HepG2 (cell line): ENCODE measurements at regions not wholly inside any gene's neighbourhood (a gene's known extent, or its start where the extent isn't known, plus 50 kb on each side); places are given as distances from the start of the nearest gene placed in this dataset.

Experiments
- ATAC-seq: fragments of 200-7000 bp; cut with Tn5 transposase; 3 replicates; pipeline ENCODE4 v1.9.1; 2020; ENCODE audit warnings: mild to moderate bottlenecking, moderate library complexity
- BruUV-seq: library from RNA; stranded (reverse); fragments of 400-500 nt; replicated peaks from 2 replicates; lab custom pipeline; 2021; lab: Mats Ljungman, UMichigan
- CTCF ChIA-PET: fragments of 300-600 bp; formaldehyde crosslinking; extraction: SDS; loops from one replicate; lab custom pipeline; 2021; ENCODE audit warnings: low total read pairs, inconsistent platforms, low intra/inter-chr PET ratio; lab: Yijun Ruan, JAX
- POLR2A ChIA-PET: fragments of 350-600 bp; sonication (Branson Sonifier 250); formaldehyde crosslinking; loops from one replicate; lab custom pipeline; 2020; ENCODE audit warnings: antibody characterized with exemption, inconsistent platforms; lab: Yijun Ruan, JAX
- DNase-seq: peaks from one replicate; pipeline ENCODE4 v3.0.0-alpha.2; 2015; ENCODE audit warnings: low spot score
- FAIRE-seq: peaks from 3 replicates; lab custom pipeline; 2011; peaks lifted over from hg19 to GRCh38; lab: Jason Lieb, UNC
- H2AFZ ChIP-seq: one replicate; pipeline ENCODE4 v1.6.1; 2011; ENCODE audit warnings: low read length, inconsistent platforms
- H3K27ac ChIP-seq: fragments of 300-600 bp; 3 replicates; pipeline ENCODE4 v1.8.0; 2011; ENCODE audit warnings: mixed run types, mild to moderate bottlenecking, mixed read lengths, low read length, inconsistent platforms; ENCODE audit not compliant: insufficient read depth; ENCODE audit errors: extremely low read length
- H3K27me3 ChIP-seq, 2 experiments: fragments of 200-600 bp in 1 of 2; 2 replicates in 1 of 2; 3 replicates in 1 of 2; pipeline versions ENCODE4 v1.6.0 to v1.8.0; 2011; ENCODE audit warnings: low read length in 2 of 2, mild to moderate bottlenecking in 2 of 2, moderate library complexity in 2 of 2, inconsistent platforms in 1 of 2; ENCODE audit not compliant: insufficient read depth in 2 of 2, control insufficient read depth in 1 of 2
- H3K36me3 ChIP-seq, 2 experiments: fragments of 200-600 bp in 1 of 2; replicated peaks in 1 of 2; 2 replicates in 1 of 2; 3 replicates in 1 of 2; pipeline versions ENCODE4 v1.5.1 to v1.8.0; 2011; ENCODE audit warnings: low read length in 2 of 2, inconsistent platforms in 1 of 2; ENCODE audit not compliant: insufficient read depth in 2 of 2, control insufficient read depth in 1 of 2
- H3K4me1 ChIP-seq: 2 replicates; pipeline ENCODE4 v1.5.1; 2012; ENCODE audit warnings: low read length, inconsistent platforms; ENCODE audit not compliant: insufficient read depth
- H3K4me2 ChIP-seq: 2 replicates; pipeline ENCODE4 v1.6.0; 2011; ENCODE audit warnings: low read depth, low read length, inconsistent platforms
- H3K4me3 ChIP-seq, 3 experiments: fragments of 200-600 bp in 1 of 3; sonication (generic), shearing (Covaris generic) in 1 of 3; replicated peaks in 1 of 3; 2 replicates each; pipeline ENCODE4 v1.5.1; 2011 to 2016; ENCODE audit warnings: low read length in 3 of 3, inconsistent platforms in 2 of 3, low read depth in 2 of 3, mild to moderate bottlenecking in 2 of 3, control low read depth in 1 of 3, mixed read lengths in 1 of 3; ENCODE audit not compliant: insufficient read depth in 1 of 3
- H3K79me2 ChIP-seq: one replicate; pipeline ENCODE4 v1.6.1; 2011; ENCODE audit warnings: low read length, inconsistent platforms; ENCODE audit not compliant: insufficient read depth
- H3K9ac ChIP-seq: 2 replicates; pipeline ENCODE4 v1.6.0; 2011; ENCODE audit warnings: mild to moderate bottlenecking, low read depth, low read length, inconsistent platforms; ENCODE audit not compliant: insufficient read depth
- H3K9me3 ChIP-seq: 2 replicates; pipeline ENCODE4 v1.5.1; 2012; ENCODE audit warnings: mild to moderate bottlenecking, low read length
- H4K20me1 ChIP-seq: 2 replicates; pipeline ENCODE4 v1.6.0; 2011; ENCODE audit warnings: inconsistent platforms, mild to moderate bottlenecking, low read length, moderate library complexity; ENCODE audit not compliant: insufficient read depth
- ASH2L ChIP-seq: fragments of 300-600, 200-600 bp; sonication (generic); IDR thresholded peaks from 2 replicates; pipeline ENCODE4 v1.7.0; 2017; ENCODE audit warnings: low read depth, mild to moderate bottlenecking, moderate library complexity, mixed read lengths, low read length; ENCODE audit not compliant: insufficient read length
- FOXA1 ChIP-seq, 2 experiments: fragments of 450-650 bp in 1 of 2; sonication (generic) in 1 of 2; formaldehyde crosslinking in 1 of 2; IDR thresholded peaks; 2 replicates each; pipeline versions ENCODE4 v1.4.0 to v1.6.1; 2016 to 2020; ENCODE audit warnings: missing genetic modification reagents in 1 of 2
- HOXA9 ChIP-seq: sonication (generic); formaldehyde crosslinking; IDR thresholded peaks from 2 replicates; pipeline ENCODE4 v1.8.1; 2022; ENCODE audit warnings: missing genetic modification reagents, mild to moderate bottlenecking, moderate library complexity, borderline replicate concordance
- NCOA5 ChIP-seq: sonication (generic); formaldehyde crosslinking; IDR thresholded peaks from 2 replicates; pipeline ENCODE4 v1.4.0; 2020; ENCODE audit warnings: missing genetic modification reagents
- PLRG1 ChIP-seq: fragments of 450-650 bp; conservative IDR thresholded peaks from 2 replicates; pipeline ENCODE4 v1.6.1; 2016
- YEATS2 ChIP-seq: sonication (generic); formaldehyde crosslinking; IDR thresholded peaks from 2 replicates; pipeline ENCODE4 v1.4.0; 2020; ENCODE audit warnings: missing genetic modification reagents, borderline replicate concordance
- ZFAT ChIP-seq: sonication (generic); formaldehyde crosslinking; conservative IDR thresholded peaks from 2 replicates; pipeline ENCODE4 v1.8.1; 2023; ENCODE audit warnings: missing genetic modification reagents, inconsistent platforms
- ZNF232 ChIP-seq: sonication (generic); formaldehyde crosslinking; IDR thresholded peaks from 2 replicates; pipeline ENCODE4 v1.4.0; 2020; ENCODE audit warnings: missing genetic modification reagents, borderline replicate concordance
- ZNF879 ChIP-seq: sonication (generic); formaldehyde crosslinking; IDR thresholded peaks from 2 replicates; pipeline ENCODE4 v1.8.1; 2023; ENCODE audit warnings: missing genetic modification reagents
- WGBS: methylation state at CpG from one replicate; pipeline ENCODE4 v1.1.6; 2017; ENCODE audit warnings: low lambda C conversion rate; 5-methylcytosine and 5-hydroxymethylcytosine counted together
- in situ Hi-C: cut with HindIII; loops from 2 replicates; pipeline ENCODE4 v1.10.0; 2017; ENCODE audit warnings: low pct_unique_long_range_greater_than_20kb; ENCODE audit not compliant: extremely low pct_ligation_motif_present
- intact Hi-C: fragments of 100-400 bp; cut with micrococcal nuclease; formaldehyde crosslinking; loops from one replicate; pipeline ENCODE4 v1.10.0; 2022; ENCODE audit not compliant: unreplicated experiment
- TF ChIP-seq, protein P1 (sequence below): sonication (generic); formaldehyde crosslinking; IDR thresholded peaks from 2 replicates; pipeline ENCODE4 v1.4.0; 2020; ENCODE audit warnings: missing genetic modification reagents

DNA sequence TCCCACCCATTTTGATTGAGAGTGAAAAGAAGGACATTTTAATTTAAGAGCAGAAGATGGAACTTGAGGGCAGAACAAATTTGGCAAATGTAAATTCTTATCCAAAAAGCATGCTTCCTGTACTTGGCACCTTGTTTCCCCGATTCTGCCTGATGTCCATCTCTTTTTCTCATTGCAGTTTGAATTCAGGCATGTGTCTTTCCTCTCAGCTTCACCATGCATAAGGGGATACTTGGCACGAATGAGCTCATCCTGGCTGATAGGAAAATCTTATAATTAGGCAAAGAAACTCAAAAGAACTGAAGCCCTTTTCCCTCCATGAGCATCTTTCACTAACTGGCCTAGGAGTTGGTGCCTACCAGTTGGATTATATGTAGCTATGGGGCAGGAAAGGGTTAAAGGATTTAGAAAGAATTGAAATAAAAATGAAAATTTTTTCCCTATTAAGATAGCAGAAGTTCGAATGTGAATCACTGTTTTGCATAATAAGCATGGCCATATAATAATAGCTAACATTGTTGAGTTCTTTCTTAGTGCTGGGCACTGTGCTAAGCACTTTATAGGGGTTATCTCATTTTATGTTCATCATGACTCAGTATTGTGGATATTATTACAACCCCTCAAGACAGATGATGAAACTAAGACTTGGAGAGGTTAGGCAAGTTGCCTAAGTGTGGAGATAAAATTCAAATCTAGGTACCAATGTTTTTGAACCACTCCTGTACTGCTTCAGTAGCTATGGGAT lies 386.6 kb downstream of the KCNRG start:
- Histone ChIP-seq H3K4me1 (peaks cover 15% of the 10 kb centered on the region), H3K4me3 (no peak overlapping the region), H3K27ac (no peak overlapping the region), H3K9ac (no peak overlapping the region), H3K27me3 (no peaks in the 10 kb centered on the region), H3K4me2 (no peak overlapping the region), H3K79me2 (no peaks in the 10 kb centered on the region), H3K9me3 (no peaks in the 10 kb centered on the region), H2AFZ (no peak overlapping the region), H3K36me3 (peaks cover 3 to 14% of the 10 kb centered on the region in 2 experiments; a peak in 2 of 5 replicates), H4K20me1 (no peaks in the 10 kb centered on the region)
- intact Hi-C loops, result loop anchor here (10.0 kb wide), 1 partner anchor 123 kb away; no protein-coding TSS in a partner anchor
- WGBS, result 97% methylated on average over 3 of the region's 3 CpGs
- ATAC-seq, result no peak
- FAIRE-seq, result no peak
- TF ChIP-seq YEATS2 (CRISPR knock-in tag) (no peak), ZNF232 (CRISPR knock-in tag) (no peak), ZFAT (no peak), HOXA9 (CRISPR knock-in tag) (no peak), PLRG1 (no peak), ASH2L (no peak), FOXA1 (IDR thresholded peaks at IDR 0.05) (no peak), FOXA1 (CRISPR knock-in tag; IDR thresholded peaks at IDR 0.05) (no peak), NCOA5 (CRISPR knock-in tag) (no peak), ZNF879 (CRISPR knock-in tag) (no peak)
- TF ChIP-seq, protein P1, sequence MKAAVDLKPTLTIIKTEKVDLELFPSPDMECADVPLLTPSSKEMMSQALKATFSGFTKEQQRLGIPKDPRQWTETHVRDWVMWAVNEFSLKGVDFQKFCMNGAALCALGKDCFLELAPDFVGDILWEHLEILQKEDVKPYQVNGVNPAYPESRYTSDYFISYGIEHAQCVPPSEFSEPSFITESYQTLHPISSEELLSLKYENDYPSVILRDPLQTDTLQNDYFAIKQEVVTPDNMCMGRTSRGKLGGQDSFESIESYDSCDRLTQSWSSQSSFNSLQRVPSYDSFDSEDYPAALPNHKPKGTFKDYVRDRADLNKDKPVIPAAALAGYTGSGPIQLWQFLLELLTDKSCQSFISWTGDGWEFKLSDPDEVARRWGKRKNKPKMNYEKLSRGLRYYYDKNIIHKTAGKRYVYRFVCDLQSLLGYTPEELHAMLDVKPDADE, result no peak
- POLR2A ChIA-PET, result interaction anchor here (0.9 kb wide), 1 partner anchor 276 kb away, joined by 3 read pairs; no protein-coding TSS in a partner anchor
- CTCF ChIA-PET, result no interaction called here
- DNase-seq, result no peak
- in situ Hi-C loops, result no loop called here
- no TSS peak for BruUV-seq
